C4-2B (cell line): ENCODE measurements at regions not wholly inside any gene's neighbourhood (a gene's known extent, or its start where the extent isn't known, plus 50 kb on each side); places are given as distances from the start of the nearest gene placed in this dataset.

Experiments used
- ZFX ChIP-seq: fragments of 450-650 bp; IDR thresholded peaks from 2 replicates; pipeline ENCODE4 v1.6.1; 2017
- TF ChIP-seq, protein P1 (sequence below): fragments of 450-650 bp; conservative IDR thresholded peaks from 2 replicates; pipeline ENCODE4 v1.5.1; 2017; ENCODE audit warnings: mild to moderate bottlenecking

DNA sequence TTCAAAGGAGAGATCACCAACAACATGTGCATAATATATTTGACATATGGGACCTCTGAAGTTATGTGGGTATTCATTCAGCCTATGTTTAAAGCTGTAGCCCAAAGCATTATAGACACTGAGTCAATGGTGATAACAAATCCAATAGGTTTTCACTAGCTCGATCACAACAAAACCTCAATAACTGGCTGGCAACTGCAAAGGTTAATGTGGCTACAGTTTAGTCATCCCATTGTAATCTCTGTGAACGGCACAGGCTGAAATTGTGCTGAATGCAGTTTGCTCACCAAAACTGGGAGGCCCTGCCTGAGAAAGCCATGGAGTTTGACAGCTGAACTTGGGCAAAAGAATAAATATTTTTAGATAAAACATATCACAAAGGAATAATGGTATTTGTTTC is 152.4 kb upstream of the ADO start:
- TF ChIP-seq, protein P1, sequence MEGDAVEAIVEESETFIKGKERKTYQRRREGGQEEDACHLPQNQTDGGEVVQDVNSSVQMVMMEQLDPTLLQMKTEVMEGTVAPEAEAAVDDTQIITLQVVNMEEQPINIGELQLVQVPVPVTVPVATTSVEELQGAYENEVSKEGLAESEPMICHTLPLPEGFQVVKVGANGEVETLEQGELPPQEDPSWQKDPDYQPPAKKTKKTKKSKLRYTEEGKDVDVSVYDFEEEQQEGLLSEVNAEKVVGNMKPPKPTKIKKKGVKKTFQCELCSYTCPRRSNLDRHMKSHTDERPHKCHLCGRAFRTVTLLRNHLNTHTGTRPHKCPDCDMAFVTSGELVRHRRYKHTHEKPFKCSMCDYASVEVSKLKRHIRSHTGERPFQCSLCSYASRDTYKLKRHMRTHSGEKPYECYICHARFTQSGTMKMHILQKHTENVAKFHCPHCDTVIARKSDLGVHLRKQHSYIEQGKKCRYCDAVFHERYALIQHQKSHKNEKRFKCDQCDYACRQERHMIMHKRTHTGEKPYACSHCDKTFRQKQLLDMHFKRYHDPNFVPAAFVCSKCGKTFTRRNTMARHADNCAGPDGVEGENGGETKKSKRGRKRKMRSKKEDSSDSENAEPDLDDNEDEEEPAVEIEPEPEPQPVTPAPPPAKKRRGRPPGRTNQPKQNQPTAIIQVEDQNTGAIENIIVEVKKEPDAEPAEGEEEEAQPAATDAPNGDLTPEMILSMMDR, result no peak
- TF ChIP-seq ZFX, result no peak
